Neural crest cell (in vitro differentiated cells): ENCODE measurements at regions not wholly inside any gene's neighbourhood (a gene's known extent, or its start where the extent isn't known, plus 50 kb on each side); places are given as distances from the start of the nearest gene placed in this dataset.

Source experiments
- DNase-seq: peaks from one replicate; pipeline ENCODE4 v3.0.0; 2021; ENCODE audit warnings: low read depth, mixed read lengths, low spot score
- H3K27ac Mint-ChIP-seq: one replicate; pipeline ENCODE4 v1.8.0; 2021; ENCODE audit warnings: mild to moderate bottlenecking, mixed read lengths; ENCODE audit not compliant: unreplicated experiment
- H3K27me3 Mint-ChIP-seq: 2 replicates; pipeline ENCODE4 v1.8.0; 2021; ENCODE audit warnings: low read depth, mild to moderate bottlenecking, mixed read lengths
- H3K36me3 Mint-ChIP-seq: 2 replicates; pipeline ENCODE4 v1.8.0; 2021; ENCODE audit warnings: low read depth, mild to moderate bottlenecking, mixed read lengths
- H3K4me1 Mint-ChIP-seq: 2 replicates; pipeline ENCODE4 v1.8.0; 2021; ENCODE audit warnings: mixed read lengths
- H3K4me3 Mint-ChIP-seq: one replicate; pipeline ENCODE4 v1.8.0; 2021; ENCODE audit warnings: mild to moderate bottlenecking, mixed read lengths
- H3K9me3 Mint-ChIP-seq: 2 replicates; pipeline ENCODE4 v1.8.0; 2021; ENCODE audit warnings: mixed read lengths
- TF ChIP-seq, protein P1 (sequence below): fragments of 200-600 bp; sonication (generic); conservative IDR thresholded peaks from 2 replicates; pipeline ENCODE4 v1.5.0; 2021; ENCODE audit warnings: antibody characterized with exemption, mild to moderate bottlenecking

DNA sequence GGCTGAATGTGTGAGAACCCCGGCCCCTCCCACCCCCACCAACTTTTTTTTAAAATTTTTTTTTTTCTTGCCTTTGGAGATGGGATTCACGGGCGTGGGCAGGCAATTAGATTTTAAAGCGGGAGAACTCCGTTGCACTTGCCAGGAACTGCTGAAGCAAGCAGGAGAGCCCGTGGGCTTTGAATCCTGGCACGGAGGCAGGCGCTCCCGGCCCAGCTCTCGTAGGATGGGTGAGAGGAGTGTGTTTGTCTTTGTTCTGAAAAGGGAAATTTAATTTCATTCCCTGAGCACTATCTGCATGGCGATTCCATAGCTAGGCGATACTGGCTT is 54.3 kb upstream of the BOD1 start:
- no peak for DNase-seq
- Mint-ChIP-seq H3K27me3 (peaks cover 7% of the 10 kb centered on the region), H3K4me3 (no peak overlapping the region), H3K27ac (no peak overlapping the region), H3K4me1 (peaks cover 35% of the 10 kb centered on the region), H3K9me3 (peaks cover 3% of the 10 kb centered on the region), H3K36me3 (no peaks in the 10 kb centered on the region)
- TF ChIP-seq, protein P1, sequence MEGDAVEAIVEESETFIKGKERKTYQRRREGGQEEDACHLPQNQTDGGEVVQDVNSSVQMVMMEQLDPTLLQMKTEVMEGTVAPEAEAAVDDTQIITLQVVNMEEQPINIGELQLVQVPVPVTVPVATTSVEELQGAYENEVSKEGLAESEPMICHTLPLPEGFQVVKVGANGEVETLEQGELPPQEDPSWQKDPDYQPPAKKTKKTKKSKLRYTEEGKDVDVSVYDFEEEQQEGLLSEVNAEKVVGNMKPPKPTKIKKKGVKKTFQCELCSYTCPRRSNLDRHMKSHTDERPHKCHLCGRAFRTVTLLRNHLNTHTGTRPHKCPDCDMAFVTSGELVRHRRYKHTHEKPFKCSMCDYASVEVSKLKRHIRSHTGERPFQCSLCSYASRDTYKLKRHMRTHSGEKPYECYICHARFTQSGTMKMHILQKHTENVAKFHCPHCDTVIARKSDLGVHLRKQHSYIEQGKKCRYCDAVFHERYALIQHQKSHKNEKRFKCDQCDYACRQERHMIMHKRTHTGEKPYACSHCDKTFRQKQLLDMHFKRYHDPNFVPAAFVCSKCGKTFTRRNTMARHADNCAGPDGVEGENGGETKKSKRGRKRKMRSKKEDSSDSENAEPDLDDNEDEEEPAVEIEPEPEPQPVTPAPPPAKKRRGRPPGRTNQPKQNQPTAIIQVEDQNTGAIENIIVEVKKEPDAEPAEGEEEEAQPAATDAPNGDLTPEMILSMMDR, result no peak

DNA sequence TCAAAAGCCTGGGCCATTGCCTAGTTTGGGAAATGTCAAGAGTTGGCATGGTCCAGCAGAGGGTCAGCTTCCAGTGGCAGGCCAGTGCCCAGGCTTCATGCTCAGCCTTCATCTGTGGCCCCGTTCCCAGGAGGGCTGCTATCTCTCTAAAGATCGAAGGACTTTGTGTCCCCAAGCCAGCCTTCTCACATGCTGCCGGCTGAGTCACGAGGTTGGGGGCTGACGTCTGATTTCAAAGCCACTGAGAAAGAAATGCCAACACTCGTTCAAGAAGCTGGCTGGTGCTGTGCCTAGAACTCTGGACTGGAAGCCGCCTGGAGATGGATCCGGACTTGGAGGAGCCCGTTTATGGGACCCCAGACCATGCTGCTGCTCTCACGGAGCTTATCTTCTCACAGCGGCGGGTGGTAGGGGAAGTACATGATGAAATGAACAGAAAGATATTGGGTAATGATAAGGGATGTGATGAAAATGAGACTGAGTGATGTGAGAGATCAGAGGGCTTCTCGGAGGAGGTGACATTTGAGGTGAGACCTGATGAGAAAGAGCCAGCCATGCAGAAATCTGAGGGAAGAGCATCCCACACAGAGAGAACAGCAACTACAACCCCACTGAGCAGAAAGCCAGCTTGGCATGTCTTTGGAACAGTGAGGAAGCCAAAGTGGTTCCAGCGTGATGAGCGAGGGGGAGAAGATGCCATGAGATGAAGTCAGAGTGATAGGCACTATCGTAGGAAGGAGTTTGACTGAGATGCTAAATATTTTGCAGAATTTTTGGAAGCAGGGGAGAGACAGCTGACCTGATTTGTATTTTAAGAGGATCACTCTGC is 54.9 kb upstream of the BOD1 start:
- H3K9me3 Mint-ChIP-seq, result peaks cover 2% of the 10 kb centered on the region
- H3K4me3 Mint-ChIP-seq, result no peak overlapping the region
- H3K4me1 Mint-ChIP-seq, result peaks cover 35% of the 10 kb centered on the region
- peaks cover 7% of the 10 kb centered on the region for H3K27me3 Mint-ChIP-seq
- TF ChIP-seq, protein P1, result no peak
- H3K36me3 Mint-ChIP-seq, result no peaks in the 10 kb centered on the region
- DNase-seq, result no peak
- no peak overlapping the region for H3K27ac Mint-ChIP-seq

DNA sequence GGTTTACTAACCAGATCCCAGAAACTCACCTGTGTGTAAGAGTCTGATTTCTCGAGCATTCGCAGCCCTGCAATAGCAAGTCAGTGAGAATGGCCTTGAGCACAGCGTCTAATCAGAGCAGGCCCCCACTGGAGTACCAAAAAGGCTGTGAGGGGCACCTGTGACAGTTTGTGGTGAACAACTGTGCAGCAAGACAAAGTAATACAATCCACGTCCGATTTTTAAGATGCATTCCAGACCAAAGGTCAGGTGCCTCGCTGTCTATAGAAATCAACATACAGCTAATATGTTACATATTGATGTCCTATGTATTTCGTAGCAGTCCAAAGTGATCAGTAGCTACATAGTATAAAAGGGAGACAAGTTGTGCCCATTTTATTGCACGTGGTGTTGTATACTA is 55.7 kb upstream of the BOD1 start:
- Mint-ChIP-seq H3K4me1 (peaks cover 35% of the 10 kb centered on the region), H3K27ac (no peak overlapping the region), H3K27me3 (peaks cover 7% of the 10 kb centered on the region), H3K9me3 (peaks cover 2% of the 10 kb centered on the region), H3K4me3 (no peak overlapping the region), H3K36me3 (no peaks in the 10 kb centered on the region)
- TF ChIP-seq, protein P1, result no peak
- DNase-seq, result no peak

DNA sequence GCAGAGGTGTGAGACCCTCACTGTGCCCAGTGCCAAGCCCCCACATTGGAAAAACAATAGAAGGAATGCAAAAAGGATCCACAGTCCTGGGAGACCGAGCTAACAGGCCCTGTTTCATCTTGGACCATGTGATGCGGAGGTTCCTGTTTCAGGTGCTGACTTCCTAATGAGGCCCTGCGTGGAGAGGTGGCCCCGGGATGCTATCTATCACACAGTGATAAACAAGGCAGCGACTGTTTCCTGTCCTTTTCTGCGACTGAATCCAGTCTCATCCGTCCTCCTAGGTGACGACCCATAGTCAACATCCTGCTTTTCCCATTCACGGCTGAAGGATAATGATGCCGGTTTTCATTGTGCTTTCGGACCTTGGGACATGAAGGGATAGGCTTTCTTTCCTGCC is 56.4 kb upstream of the BOD1 start:
- Mint-ChIP-seq H3K9me3 (peaks cover 2% of the 10 kb centered on the region), H3K4me3 (no peak overlapping the region), H3K36me3 (no peaks in the 10 kb centered on the region), H3K4me1 (peaks cover 35% of the 10 kb centered on the region), H3K27me3 (peaks cover 7% of the 10 kb centered on the region), H3K27ac (no peak overlapping the region)
- no peak for DNase-seq
- TF ChIP-seq, protein P1, result no peak

DNA sequence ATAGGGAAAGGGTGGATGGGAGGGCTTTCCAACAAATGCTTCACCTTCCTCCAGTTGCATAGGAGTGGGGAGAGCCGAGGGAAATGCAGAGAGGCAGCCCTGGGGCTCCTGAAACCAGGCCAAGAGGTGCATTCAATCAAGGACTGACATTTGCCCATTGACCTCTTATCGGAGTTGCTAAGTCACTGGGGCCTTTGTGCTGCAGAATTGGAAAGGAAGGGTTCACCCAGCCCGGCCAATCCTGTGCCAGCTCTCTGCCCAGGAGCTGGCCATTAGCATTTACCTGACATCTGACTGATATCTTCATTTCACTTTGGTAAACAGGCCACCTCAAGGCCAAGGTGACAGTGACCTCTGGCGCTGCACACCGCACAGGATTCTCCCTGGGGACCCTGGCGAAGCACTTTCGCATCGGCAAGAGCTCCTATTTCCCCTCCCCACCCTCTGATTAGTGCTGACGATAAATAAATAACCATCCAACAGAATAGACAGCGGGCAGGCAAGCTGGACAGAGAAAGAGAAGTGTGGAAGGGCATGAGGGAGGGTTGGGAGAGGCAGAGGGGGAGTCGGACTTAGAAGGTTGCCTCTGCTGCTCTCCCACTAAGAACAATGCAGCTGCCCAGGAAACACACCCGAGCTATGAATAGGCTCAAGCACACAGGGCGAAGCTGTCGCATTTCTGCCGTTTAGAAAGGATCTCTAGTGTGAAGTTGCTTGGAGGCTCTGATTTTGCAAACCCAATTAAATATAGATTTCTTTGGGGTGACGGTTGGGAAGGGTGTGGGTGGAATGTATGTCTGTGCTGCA is 57.0 kb upstream of the BOD1 start:
- H3K27me3 Mint-ChIP-seq, result peaks cover 4% of the 10 kb centered on the region
- TF ChIP-seq, protein P1, result no peak
- DNase-seq, result no peak
- H3K4me1 Mint-ChIP-seq, result peaks cover 35% of the 10 kb centered on the region
- peak overlapping the region; percentile 45 for H3K27ac Mint-ChIP-seq
- H3K9me3 Mint-ChIP-seq, result peaks cover 2% of the 10 kb centered on the region
- H3K4me3 Mint-ChIP-seq, result no peak overlapping the region
- H3K36me3 Mint-ChIP-seq, result no peaks in the 10 kb centered on the region
